ENCODE measurements at regions not wholly inside any gene's neighbourhood (a gene's known extent, or its start where the extent isn't known, plus 50 kb on each side); places are given as distances from the start of the nearest gene placed in this dataset.

DNA sequence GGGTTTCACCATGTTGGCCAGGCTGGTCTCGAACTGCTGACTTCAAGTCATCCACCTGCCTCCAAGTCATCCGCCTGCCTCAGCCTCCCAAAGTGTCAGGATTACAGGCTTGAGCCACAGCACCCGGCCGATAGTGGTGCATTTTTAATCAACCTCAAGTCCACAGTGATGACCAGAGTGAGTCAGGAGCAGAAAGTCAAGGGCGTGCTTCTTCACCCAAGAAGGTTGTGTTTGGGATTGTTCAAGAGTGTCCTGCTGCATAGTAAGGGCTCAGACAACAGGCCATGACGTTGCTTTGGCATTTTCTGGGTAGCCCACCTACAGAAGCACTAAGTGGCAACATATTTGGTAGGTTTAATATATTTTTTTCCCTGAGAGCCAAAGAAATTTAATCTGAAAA, 108.3 kb upstream of the FAM20A start:
- Histone ChIP-seq H3K27ac (no peak overlapping the region), H3K4me3 (IDR thresholded peaks at IDR 0.05; ENCODE audit: insufficient read depth, low read depth, low read length) (no peak overlapping the region), H3K9ac (no peak overlapping the region), H3K79me2 (ENCODE audit: insufficient read depth, low read depth) (no peaks in the 10 kb centered on the region), H3K36me3 (ENCODE audit: insufficient read depth) (no peaks in the 10 kb centered on the region), H4K20me1 (ENCODE audit: insufficient read depth) (no peaks in the 10 kb centered on the region), H3K4me2 (no peak overlapping the region), H3K4me1 (ENCODE audit: low read depth, poor library complexity, severe bottlenecking) (no peaks in the 10 kb centered on the region), H3K27me3 (ENCODE audit: insufficient read depth, low read depth) (no peaks in the 10 kb centered on the region), H2AFZ (ENCODE audit: low read depth) (no peak overlapping the region)
- TF ChIP-seq, protein P1, sequence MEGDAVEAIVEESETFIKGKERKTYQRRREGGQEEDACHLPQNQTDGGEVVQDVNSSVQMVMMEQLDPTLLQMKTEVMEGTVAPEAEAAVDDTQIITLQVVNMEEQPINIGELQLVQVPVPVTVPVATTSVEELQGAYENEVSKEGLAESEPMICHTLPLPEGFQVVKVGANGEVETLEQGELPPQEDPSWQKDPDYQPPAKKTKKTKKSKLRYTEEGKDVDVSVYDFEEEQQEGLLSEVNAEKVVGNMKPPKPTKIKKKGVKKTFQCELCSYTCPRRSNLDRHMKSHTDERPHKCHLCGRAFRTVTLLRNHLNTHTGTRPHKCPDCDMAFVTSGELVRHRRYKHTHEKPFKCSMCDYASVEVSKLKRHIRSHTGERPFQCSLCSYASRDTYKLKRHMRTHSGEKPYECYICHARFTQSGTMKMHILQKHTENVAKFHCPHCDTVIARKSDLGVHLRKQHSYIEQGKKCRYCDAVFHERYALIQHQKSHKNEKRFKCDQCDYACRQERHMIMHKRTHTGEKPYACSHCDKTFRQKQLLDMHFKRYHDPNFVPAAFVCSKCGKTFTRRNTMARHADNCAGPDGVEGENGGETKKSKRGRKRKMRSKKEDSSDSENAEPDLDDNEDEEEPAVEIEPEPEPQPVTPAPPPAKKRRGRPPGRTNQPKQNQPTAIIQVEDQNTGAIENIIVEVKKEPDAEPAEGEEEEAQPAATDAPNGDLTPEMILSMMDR (conservative IDR thresholded peaks at IDR 0.05; ENCODE audit: low read depth, low read length) = no peak

GRCh38 chr17:68707031-68707430, 105.9 kb upstream of the FAM20A start:
- H3K4me3 ChIP-seq (IDR thresholded peaks at IDR 0.05; ENCODE audit: insufficient read depth, low read depth, low read length) = no peak overlapping the region
- H3K27ac ChIP-seq = no peak overlapping the region
- no peaks in the 10 kb centered on the region for H3K27me3 ChIP-seq (ENCODE audit: insufficient read depth, low read depth)
- no peaks in the 10 kb centered on the region for H3K4me1 ChIP-seq (ENCODE audit: low read depth, poor library complexity, severe bottlenecking)
- no peaks in the 10 kb centered on the region for H3K79me2 ChIP-seq (ENCODE audit: insufficient read depth, low read depth)
- H4K20me1 ChIP-seq (ENCODE audit: insufficient read depth) = no peaks in the 10 kb centered on the region
- no peak overlapping the region for H3K9ac ChIP-seq
- TF ChIP-seq, protein P1 (conservative IDR thresholded peaks at IDR 0.05; ENCODE audit: low read depth, low read length) = no peak
- H3K4me2 ChIP-seq = no peak overlapping the region
- H3K36me3 ChIP-seq (ENCODE audit: insufficient read depth) = no peaks in the 10 kb centered on the region
- H2AFZ ChIP-seq (ENCODE audit: low read depth) = no peak overlapping the region

DNA sequence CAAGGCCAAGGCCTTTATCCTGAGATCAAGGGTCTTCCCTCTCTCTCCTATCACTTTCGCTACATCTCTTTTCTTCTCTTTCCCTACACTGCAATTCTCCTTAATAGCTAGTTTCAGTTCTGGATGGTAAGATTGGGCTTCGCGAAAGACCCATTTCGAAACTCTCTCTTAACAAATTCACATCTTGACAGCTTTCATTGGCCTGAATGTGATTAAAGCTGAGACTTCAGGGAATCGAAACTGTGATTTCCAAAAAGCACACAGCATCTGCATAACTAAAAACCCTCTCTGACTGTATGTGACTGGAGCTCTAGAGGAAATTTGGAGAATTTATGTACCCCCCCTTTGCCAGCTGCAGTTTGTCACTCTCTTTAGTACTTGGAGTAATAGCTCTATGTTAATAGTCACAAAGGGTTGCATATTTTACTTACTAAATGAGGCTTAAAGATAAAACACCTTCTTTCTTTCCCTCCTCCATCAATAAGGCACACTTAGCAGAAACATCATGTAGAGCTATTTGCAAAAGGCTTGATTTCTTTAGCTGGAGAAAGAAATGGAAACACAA, 105.3 kb upstream of the FAM20A start:
- H3K27me3 ChIP-seq (ENCODE audit: insufficient read depth, low read depth) = no peaks in the 10 kb centered on the region
- H3K4me2 ChIP-seq = no peak overlapping the region
- peaks cover 1% of the 10 kb centered on the region for H3K4me1 ChIP-seq (ENCODE audit: low read depth, poor library complexity, severe bottlenecking)
- H3K4me3 ChIP-seq (IDR thresholded peaks at IDR 0.05; ENCODE audit: insufficient read depth, low read depth, low read length) = no peak overlapping the region
- no peaks in the 10 kb centered on the region for H4K20me1 ChIP-seq (ENCODE audit: insufficient read depth)
- H2AFZ ChIP-seq (ENCODE audit: low read depth) = no peak overlapping the region
- H3K36me3 ChIP-seq (ENCODE audit: insufficient read depth) = no peaks in the 10 kb centered on the region
- no peak overlapping the region for H3K9ac ChIP-seq
- H3K79me2 ChIP-seq (ENCODE audit: insufficient read depth, low read depth) = no peaks in the 10 kb centered on the region
- no peak overlapping the region for H3K27ac ChIP-seq
- TF ChIP-seq, protein P1 (conservative IDR thresholded peaks at IDR 0.05; ENCODE audit: low read depth, low read length) = no peak

- Histone ChIP-seq H3K36me3 (ENCODE audit: insufficient read depth) (no peaks in the 10 kb centered on the region), H4K20me1 (ENCODE audit: insufficient read depth) (no peaks in the 10 kb centered on the region), H3K9ac (no peak overlapping the region), H3K4me3 (IDR thresholded peaks at IDR 0.05; ENCODE audit: insufficient read depth, low read depth, low read length) (no peak overlapping the region), H3K4me2 (no peak overlapping the region), H2AFZ (ENCODE audit: low read depth) (no peak overlapping the region), H3K79me2 (ENCODE audit: insufficient read depth, low read depth) (no peaks in the 10 kb centered on the region), H3K27ac (no peak overlapping the region), H3K27me3 (ENCODE audit: insufficient read depth, low read depth) (no peaks in the 10 kb centered on the region), H3K4me1 (ENCODE audit: low read depth, poor library complexity, severe bottlenecking) (peaks cover 7% of the 10 kb centered on the region)
- TF ChIP-seq, protein P1 (conservative IDR thresholded peaks at IDR 0.05; ENCODE audit: low read depth, low read length) = no peak
Measured at GRCh38 chr17:68705714-68706076, 104.5 kb upstream of the FAM20A start.

Measured in KMS-11 (cell line).